ENCODE measurements at regions not wholly inside any gene's neighbourhood (a gene's known extent, or its start where the extent isn't known, plus 50 kb on each side); places are given as distances from the start of the nearest gene placed in this dataset.
"Not testable (repeated sequence)": the region's sequence is repeated elsewhere in the genome, so short reads cannot be mapped to it uniquely, and the experiment has no call there.

DNA sequence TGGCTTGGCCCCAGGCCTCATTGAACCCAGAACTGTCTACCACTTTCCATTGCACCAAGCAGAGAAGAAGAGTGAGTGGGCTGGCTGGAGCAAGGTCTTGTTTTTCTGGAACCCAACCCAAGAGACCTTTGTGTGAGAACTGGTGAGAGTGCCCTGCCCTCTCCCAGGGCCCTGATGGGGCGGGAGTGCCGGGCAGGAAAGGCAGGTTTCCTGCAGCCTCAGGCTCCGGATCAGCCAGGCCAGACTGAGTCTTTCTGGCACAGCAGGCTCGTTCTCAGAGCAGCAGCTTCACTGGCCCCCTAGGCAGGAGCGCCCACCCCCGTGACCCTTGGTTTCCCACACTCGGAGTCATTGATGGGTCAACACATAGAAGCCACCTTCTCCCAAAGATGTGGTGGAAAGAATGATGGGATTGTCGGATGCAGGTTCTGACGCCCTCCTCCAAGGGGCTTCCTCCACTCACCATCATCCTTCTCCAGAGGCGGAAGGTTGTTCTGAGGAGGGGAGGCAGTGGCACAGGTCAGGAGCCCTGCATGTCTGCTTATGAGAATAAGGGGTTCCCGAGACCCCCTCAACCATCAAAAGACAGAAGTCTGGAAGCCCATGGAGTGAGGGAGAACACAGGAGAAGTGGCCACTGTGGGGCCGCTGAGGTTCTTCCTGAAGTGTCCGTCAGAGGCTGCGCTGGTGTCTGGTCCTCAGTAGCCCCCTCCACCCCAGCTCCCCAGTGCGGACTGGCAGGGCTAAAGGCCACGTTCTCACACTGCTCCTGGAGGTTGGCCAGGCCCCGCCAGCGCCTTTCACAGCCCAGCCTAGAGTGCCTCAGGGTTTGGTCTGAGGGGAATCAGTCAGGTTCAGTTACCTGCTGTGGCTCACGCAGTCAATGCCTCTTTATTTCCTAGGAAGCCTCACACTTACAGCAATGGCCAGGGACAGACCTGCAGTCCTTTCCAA lies 62.8 kb upstream of the LAPTM4A start:
- no peak for TF ChIP-seq REST (IDR thresholded peaks at IDR 0.05; ENCODE audit: insufficient replicate concordance, low read depth)
- TF ChIP-seq GABPA (IDR thresholded peaks at IDR 0.05; ENCODE audit: low read depth), result no peak
- TF ChIP-seq CTCF (IDR thresholded peaks at IDR 0.05; ENCODE audit: insufficient read depth, low read length), result no peak
- TF ChIP-seq POLR2AphosphoS5 (IDR thresholded peaks at IDR 0.05; ENCODE audit: low read depth), result no peak
- TF ChIP-seq SPI1 (IDR thresholded peaks at IDR 0.05; ENCODE audit: borderline replicate concordance, low read depth), result no peak
- no peak overlapping the region for H3K27ac ChIP-seq (replicated peaks)
- no peak overlapping the region for H3K4me3 ChIP-seq (replicated peaks; ENCODE audit: insufficient read depth, low read length)
- DNase-seq (ENCODE audit: low read depth in 1 of 2, low spot score in 1 of 2), result no peak
- H3K27me3 ChIP-seq (ENCODE audit: insufficient read depth, poor library complexity, severe bottlenecking), result no peaks in the 10 kb centered on the region

GRCh38 chr2:20113004-20113796 lies 61.8 kb upstream of the LAPTM4A start:
- TF ChIP-seq GABPA (IDR thresholded peaks at IDR 0.05; ENCODE audit: low read depth) (no peak), POLR2AphosphoS5 (IDR thresholded peaks at IDR 0.05; ENCODE audit: low read depth) (no peak), CTCF (IDR thresholded peaks at IDR 0.05; ENCODE audit: insufficient read depth, low read length) (no peak), SPI1 (IDR thresholded peaks at IDR 0.05; ENCODE audit: borderline replicate concordance, low read depth) (no peak), REST (IDR thresholded peaks at IDR 0.05; ENCODE audit: insufficient replicate concordance, low read depth) (no peak)
- Histone ChIP-seq H3K27ac (replicated peaks) (no peak overlapping the region), H3K4me3 (replicated peaks; ENCODE audit: insufficient read depth, low read length) (no peak overlapping the region), H3K27me3 (ENCODE audit: insufficient read depth, poor library complexity, severe bottlenecking) (no peaks in the 10 kb centered on the region)
- DNase-seq (ENCODE audit: low read depth in 1 of 2, low spot score in 1 of 2), result no peak

DNA sequence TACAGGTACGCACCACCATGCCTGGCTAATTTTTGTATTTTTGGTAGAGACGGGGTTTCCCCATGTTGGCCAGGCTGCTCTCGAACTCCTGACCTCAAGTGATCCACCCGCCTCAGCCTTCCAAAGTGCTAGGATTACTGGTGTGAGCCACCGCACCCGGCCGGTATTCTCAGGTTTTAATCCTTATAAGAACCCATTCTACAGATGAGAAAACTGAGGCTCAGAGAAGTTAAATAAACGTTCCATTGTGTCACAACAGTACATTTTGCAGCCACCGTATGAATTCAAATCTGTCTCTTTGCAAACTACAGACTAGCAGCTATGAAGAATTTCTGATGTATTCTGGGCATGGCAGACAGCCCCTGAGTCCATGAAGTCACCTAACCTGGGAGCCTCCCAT lies 60.9 kb upstream of the LAPTM4A start:
- H3K27me3 ChIP-seq (ENCODE audit: insufficient read depth, poor library complexity, severe bottlenecking); H3K27ac ChIP-seq (replicated peaks); DNase-seq (ENCODE audit: low read depth in 1 of 2, low spot score in 1 of 2): not testable (repeated sequence)

More for the DNA sequence above, 60.9 kb upstream of the LAPTM4A start:
- not testable (repeated sequence) for H3K4me3 ChIP-seq (replicated peaks; ENCODE audit: insufficient read depth, low read length)
